Middle frontal gyrus (tissue), 1 donor: ENCODE measurements at regions not wholly inside any gene's neighbourhood (a gene's known extent, or its start where the extent isn't known, plus 50 kb on each side); places are given as distances from the start of the nearest gene placed in this dataset.

Experiments
- DNase-seq: peaks from one replicate; pipeline ENCODE4 v3.0.0-alpha.2; 2015; ENCODE audit warnings: low spot score; ENCODE audit errors: extremely low spot score

- DNase-seq, result peak; percentile 28
These were observed 152.3 kb downstream of the SNX7 start for GRCh38 chr1:98813738-98814309.

DNA sequence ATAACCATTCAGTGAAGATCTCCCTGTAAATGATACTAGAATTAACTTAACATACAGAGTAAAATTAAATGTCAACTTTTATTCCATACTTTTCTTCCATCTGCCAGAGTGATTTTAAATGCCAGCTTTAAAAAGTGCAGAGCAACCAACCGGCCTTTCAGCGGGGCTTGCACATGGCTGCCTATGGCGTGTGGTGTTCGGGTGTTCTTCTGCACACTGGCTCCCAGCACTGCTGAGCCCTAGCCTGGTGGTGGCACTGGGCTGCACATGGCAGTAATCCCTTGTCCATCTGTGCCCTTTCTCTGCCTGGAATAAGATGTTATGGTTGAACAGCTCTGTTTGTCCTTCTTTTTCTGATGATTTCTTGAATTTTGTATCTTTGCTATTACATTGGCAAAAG lies 156.3 kb downstream of the SNX7 start:
- no peak for DNase-seq

DNA sequence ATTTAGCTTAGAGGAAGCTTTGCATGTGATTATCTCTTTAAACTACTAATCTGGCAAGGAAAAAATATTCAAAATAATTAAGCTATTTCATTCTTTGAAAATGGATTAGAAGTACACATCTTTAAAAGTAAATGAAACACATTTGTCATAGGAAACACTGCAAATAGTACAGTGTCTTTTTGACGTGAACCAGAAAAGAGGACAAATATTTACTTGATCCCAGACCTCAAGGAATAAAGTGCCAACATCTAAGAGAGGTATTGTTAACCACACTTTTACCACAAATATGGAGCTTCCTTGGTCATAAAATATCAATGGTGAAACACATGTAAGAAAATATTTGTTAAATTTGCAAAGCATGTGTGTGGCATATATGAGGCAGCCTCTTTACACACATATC lies 159.9 kb downstream of the SNX7 start:
- DNase-seq, result no peak

DNA sequence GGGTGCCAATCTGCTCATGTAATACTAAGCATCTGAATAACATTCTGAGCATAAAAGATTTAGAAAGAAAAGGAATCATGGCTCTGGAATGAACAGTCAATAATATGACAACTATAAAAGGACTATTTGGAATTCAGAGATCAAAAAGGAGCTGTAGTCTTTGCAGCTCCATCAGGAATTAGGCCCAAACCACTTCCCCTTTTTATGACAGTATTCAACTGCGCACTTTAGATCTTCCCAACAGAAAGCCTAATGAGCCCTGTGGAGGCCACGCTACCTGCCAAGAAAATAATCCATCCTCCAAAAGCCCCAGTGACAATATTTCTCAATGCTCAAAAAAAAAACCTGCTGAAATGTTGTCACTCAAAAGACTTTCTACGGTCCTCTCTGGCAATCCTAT lies 163.2 kb downstream of the SNX7 start:
- no peak for DNase-seq

DNA sequence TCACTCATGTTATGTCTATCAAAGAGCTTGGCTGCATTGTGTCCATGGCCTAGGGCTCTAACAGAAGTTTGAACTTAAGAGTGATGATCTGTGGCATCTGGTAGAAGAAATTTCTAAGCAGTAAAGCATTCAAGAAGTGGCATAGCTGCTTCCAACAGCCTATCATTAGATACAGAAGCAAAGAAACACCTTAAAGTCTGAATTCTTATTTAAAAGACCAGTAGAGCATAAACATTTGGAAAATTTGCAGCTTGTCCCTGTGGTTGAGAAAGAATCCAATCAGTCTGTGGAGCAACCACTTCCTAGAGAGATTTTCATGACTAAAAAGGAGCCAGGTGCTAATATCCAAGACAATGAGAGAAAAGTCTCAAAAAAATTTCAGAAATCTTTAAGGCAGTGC lies 165.5 kb downstream of the SNX7 start:
- DNase-seq, result no peak

DNA sequence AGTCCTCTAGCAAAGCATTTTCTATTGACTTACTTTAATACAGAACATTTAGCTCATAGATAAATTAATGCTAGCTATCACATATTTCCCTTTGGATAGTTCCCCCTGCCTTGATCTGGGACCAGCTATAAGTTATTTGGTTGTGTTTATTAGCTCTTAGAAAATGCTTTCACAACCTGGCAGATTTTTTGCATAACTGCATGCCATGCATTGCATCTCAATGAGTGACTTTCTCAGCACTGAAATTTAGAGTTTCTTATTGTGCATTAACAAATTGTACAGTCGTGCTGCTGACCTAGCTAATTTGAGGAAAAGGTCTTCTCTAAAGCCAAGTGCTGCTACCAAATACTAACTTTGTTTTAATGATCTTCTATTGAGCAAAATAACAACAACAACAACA lies 164.8 kb downstream of the PLPPR5 start:
- no peak for DNase-seq
